ENCODE measurements at regions not wholly inside any gene's neighbourhood (a gene's known extent, or its start where the extent isn't known, plus 50 kb on each side); places are given as distances from the start of the nearest gene placed in this dataset.

GRCh38 chr1:58986996-58987767 is 203.3 kb upstream of the JUN start:
- no peak for TF ChIP-seq CTCF (IDR thresholded peaks at IDR 0.05)
- no peak for DNase-seq
- Mint-ChIP-seq H3K9me3 (no peaks in the 10 kb centered on the region), H3K36me3 (ENCODE audit: low read depth) (no peaks in the 10 kb centered on the region), H3K27ac (no peak overlapping the region), H3K4me1 (ENCODE audit: low read depth) (peaks cover 14% of the 10 kb centered on the region), H3K27me3 (ENCODE audit: insufficient read depth) (peaks cover 2% of the 10 kb centered on the region; the same call in 1 of the 2 replicates), H3K4me3 (no peak overlapping the region)

GRCh38 chr1:58988752-58989151 is 204.9 kb upstream of the JUN start:
- TF ChIP-seq CTCF (IDR thresholded peaks at IDR 0.05), result no peak
- Mint-ChIP-seq H3K27ac (no peak overlapping the region), H3K4me3 (no peak overlapping the region), H3K27me3 (ENCODE audit: insufficient read depth) (peaks cover 2% of the 10 kb centered on the region; the same call in 1 of the 2 replicates), H3K4me1 (ENCODE audit: low read depth) (no peaks in the 10 kb centered on the region), H3K36me3 (ENCODE audit: low read depth) (no peaks in the 10 kb centered on the region), H3K9me3 (no peaks in the 10 kb centered on the region)
- DNase-seq, result no peak

- H3K4me3 Mint-ChIP-seq, result no peak overlapping the region
- H3K27ac Mint-ChIP-seq, result no peak overlapping the region
- no peaks in the 10 kb centered on the region for H3K4me1 Mint-ChIP-seq (ENCODE audit: low read depth)
- no peak for DNase-seq
- H3K27me3 Mint-ChIP-seq (ENCODE audit: insufficient read depth), result peaks cover 2% of the 10 kb centered on the region; the same call in 1 of the 2 replicates
- no peaks in the 10 kb centered on the region for H3K9me3 Mint-ChIP-seq
- no peak for TF ChIP-seq CTCF (IDR thresholded peaks at IDR 0.05)
- H3K36me3 Mint-ChIP-seq (ENCODE audit: low read depth), result no peaks in the 10 kb centered on the region
Observed at GRCh38 chr1:58989845-58990244, 206.0 kb upstream of the JUN start.

GRCh38 chr1:58991305-58991704 is 207.5 kb upstream of the JUN start:
- Mint-ChIP-seq H3K27ac (no peak overlapping the region), H3K4me1 (ENCODE audit: low read depth) (no peaks in the 10 kb centered on the region), H3K36me3 (ENCODE audit: low read depth) (no peaks in the 10 kb centered on the region), H3K27me3 (ENCODE audit: insufficient read depth) (peaks cover 2% of the 10 kb centered on the region; the same call in 1 of the 2 replicates), H3K4me3 (no peak overlapping the region), H3K9me3 (no peaks in the 10 kb centered on the region)
- no peak for TF ChIP-seq CTCF (IDR thresholded peaks at IDR 0.05)
- no peak for DNase-seq

GRCh38 chr1:58992643-58993042 is 208.8 kb upstream of the JUN start:
- no peak for DNase-seq
- TF ChIP-seq CTCF (IDR thresholded peaks at IDR 0.05), result no peak
- Mint-ChIP-seq H3K4me1 (ENCODE audit: low read depth) (no peaks in the 10 kb centered on the region), H3K4me3 (no peak overlapping the region), H3K9me3 (no peaks in the 10 kb centered on the region), H3K27me3 (ENCODE audit: insufficient read depth) (peaks cover 2% of the 10 kb centered on the region; the same call in 1 of the 2 replicates), H3K27ac (no peak overlapping the region), H3K36me3 (ENCODE audit: low read depth) (no peaks in the 10 kb centered on the region)

All from HFFc6 (cell line).